A673 (cell line): ENCODE measurements at regions not wholly inside any gene's neighbourhood (a gene's known extent, or its start where the extent isn't known, plus 50 kb on each side); places are given as distances from the start of the nearest gene placed in this dataset.

Experiments used
- BruUV-seq: library from RNA; stranded (reverse); fragments of 400-500 nt; replicated peaks from 2 replicates; lab custom pipeline; 2021; lab: Mats Ljungman, UMichigan
- CTCF ChIA-PET: fragments of 300-600 bp; sonication (Branson Sonifier 250); formaldehyde crosslinking; loops from one replicate; lab custom pipeline; 2022; ENCODE audit warnings: antibody characterized with exemption; lab: Charles Lee
- POLR2A ChIA-PET: fragments of 300-600 bp; sonication (Branson Sonifier 250); formaldehyde crosslinking; loops from one replicate; lab custom pipeline; 2022; ENCODE audit warnings: antibody characterized with exemption; ENCODE audit not compliant: low non-redundant PET; lab: Charles Lee
- DNase-seq: peaks from one replicate; pipeline ENCODE4 v3.0.0-alpha.2; 2015; ENCODE audit warnings: low spot score
- H3K27ac ChIP-seq: fragments of 200-600 bp; sonication (generic); 2 replicates; pipeline ENCODE4 v1.5.1; 2016; ENCODE audit warnings: mixed run types, low read depth, mild to moderate bottlenecking, mixed read lengths, antibody characterized with exemption, low read length; ENCODE audit not compliant: poor library complexity, severe bottlenecking
- H3K27me3 ChIP-seq: fragments of 200-600 bp; sonication (generic); replicated peaks from 2 replicates; pipeline ENCODE4 v1.6.1; 2017; ENCODE audit warnings: mixed run types, low read depth, mild to moderate bottlenecking, mixed read lengths, antibody characterized with exemption, low read length; ENCODE audit not compliant: insufficient read depth, poor library complexity
- H3K36me3 ChIP-seq: fragments of 200-600 bp; sonication (generic); 2 replicates; pipeline ENCODE4 v1.6.1; 2016; ENCODE audit warnings: mixed run types, mild to moderate bottlenecking, mixed read lengths, antibody characterized with exemption, low read length; ENCODE audit not compliant: insufficient read depth, poor library complexity, severe bottlenecking
- H3K4me1 ChIP-seq: fragments of 200-600 bp; sonication (generic); 2 replicates; pipeline ENCODE4 v1.6.1; 2017; ENCODE audit warnings: mixed run types, mild to moderate bottlenecking, mixed read lengths, antibody characterized with exemption, low read length; ENCODE audit not compliant: insufficient read depth, poor library complexity, severe bottlenecking
- H3K4me3 ChIP-seq: fragments of 200-600 bp; sonication (generic); 2 replicates; pipeline ENCODE4 v1.5.1; 2016; ENCODE audit warnings: low read depth, mixed run types, mild to moderate bottlenecking, mixed read lengths, low read length; ENCODE audit not compliant: poor library complexity, severe bottlenecking
- H3K9me3 ChIP-seq: fragments of 200-600 bp; sonication (generic); 2 replicates; pipeline ENCODE4 v1.6.1; 2016; ENCODE audit warnings: mixed run types, low read depth, mild to moderate bottlenecking, mixed read lengths, antibody characterized with exemption, low read length; ENCODE audit not compliant: poor library complexity, severe bottlenecking
- EZH2 ChIP-seq: fragments of 200-600 bp; sonication (generic); IDR thresholded peaks from 2 replicates; pipeline ENCODE4 v1.6.1; 2017; ENCODE audit warnings: borderline replicate concordance, low read depth, mild to moderate bottlenecking, mixed read lengths, antibody characterized with exemption, low read length; ENCODE audit not compliant: poor library complexity, severe bottlenecking
- intact Hi-C: fragments of 100-400 bp; cut with micrococcal nuclease; formaldehyde crosslinking; loops from one replicate; pipeline ENCODE4 v1.10.0; 2022; ENCODE audit not compliant: unreplicated experiment
- TF ChIP-seq, protein P1 (sequence below): fragments of 300-800, 200-600 bp; sonication (generic); conservative IDR thresholded peaks from 2 replicates; pipeline ENCODE4 v1.5.1; 2017; ENCODE audit warnings: low read depth, mild to moderate bottlenecking, antibody characterized with exemption, low read length, moderate library complexity, mixed read lengths

DNA sequence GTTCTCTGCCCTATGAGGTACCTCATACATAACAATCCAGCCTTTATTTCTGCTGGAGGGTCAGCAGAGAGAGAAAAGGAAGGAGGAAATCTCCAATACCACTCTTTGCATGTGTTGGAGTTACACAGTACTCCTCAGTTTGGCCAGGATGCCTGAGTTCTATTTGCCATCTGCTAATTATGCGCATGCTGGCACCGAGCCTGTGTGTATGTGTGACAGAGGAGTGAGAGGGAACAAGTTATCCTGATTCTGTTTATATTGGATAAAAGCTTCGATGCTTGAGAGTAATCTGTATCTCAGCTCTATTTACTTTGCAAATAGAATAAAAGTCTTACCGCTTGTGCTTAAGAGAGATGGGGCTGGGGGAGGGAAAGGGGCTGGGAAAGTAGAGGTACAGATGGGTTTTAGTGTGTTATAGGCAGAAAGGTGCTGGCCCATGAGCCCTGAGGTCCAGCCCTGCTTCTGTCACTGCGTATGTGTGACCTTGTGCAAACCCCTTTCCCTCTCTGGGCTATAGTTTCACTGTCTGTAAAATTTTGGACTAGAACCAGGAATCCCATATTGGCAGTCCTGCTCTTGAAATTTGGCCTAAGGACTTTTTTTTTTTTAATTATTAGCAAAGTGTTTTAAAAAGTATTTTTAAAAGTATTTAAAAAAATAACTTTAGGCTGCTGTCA is 54.5 kb upstream of the PLXNA2 start:
- Histone ChIP-seq H3K36me3 (no peaks in the 10 kb centered on the region), H3K4me1 (no peaks in the 10 kb centered on the region), H3K9me3 (no peaks in the 10 kb centered on the region), H3K4me3 (no peak overlapping the region), H3K27ac (no peak overlapping the region), H3K27me3 (peaks cover 7% of the 10 kb centered on the region)
- POLR2A ChIA-PET = no interaction called here
- CTCF ChIA-PET = no interaction called here
- intact Hi-C loops = no loop called here
- TF ChIP-seq, protein P1, sequence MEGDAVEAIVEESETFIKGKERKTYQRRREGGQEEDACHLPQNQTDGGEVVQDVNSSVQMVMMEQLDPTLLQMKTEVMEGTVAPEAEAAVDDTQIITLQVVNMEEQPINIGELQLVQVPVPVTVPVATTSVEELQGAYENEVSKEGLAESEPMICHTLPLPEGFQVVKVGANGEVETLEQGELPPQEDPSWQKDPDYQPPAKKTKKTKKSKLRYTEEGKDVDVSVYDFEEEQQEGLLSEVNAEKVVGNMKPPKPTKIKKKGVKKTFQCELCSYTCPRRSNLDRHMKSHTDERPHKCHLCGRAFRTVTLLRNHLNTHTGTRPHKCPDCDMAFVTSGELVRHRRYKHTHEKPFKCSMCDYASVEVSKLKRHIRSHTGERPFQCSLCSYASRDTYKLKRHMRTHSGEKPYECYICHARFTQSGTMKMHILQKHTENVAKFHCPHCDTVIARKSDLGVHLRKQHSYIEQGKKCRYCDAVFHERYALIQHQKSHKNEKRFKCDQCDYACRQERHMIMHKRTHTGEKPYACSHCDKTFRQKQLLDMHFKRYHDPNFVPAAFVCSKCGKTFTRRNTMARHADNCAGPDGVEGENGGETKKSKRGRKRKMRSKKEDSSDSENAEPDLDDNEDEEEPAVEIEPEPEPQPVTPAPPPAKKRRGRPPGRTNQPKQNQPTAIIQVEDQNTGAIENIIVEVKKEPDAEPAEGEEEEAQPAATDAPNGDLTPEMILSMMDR = no peak
- TF ChIP-seq EZH2 = no peak
- BruUV-seq = no TSS peak
- DNase-seq = no peak

DNA sequence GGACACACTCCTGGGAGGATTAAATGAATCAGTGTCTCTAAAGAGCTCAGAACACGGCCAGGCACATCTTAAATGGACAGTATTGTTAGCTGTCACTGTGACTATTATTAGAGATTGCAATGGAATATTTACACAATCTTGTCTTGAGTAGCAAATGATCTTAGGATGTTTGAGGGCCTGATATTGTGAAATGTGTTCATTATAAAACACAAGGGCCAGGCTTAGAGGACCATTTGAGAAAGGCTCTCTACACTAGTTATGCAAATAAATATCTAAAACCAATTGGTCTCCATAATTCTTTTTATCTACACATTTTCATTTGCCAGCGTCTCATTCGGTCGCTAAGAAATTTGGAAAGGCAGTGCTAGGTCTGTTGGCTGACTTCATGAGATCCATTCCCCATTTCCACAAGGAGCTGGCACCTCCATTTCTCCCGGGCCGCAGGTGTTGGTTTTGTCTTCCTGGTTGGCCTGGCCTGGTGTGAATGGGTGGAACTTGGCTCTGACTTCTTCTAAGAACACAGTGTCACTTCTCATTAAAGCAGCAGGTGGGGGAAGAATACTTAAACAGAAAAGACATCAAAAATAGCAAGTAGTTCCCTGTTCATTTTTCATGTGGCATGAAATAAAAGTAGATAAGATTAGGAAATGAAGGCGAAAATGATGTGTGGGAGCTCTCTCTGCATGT is 56.0 kb upstream of the PLXNA2 start:
- H3K36me3 ChIP-seq = no peaks in the 10 kb centered on the region
- no peak for DNase-seq
- CTCF ChIA-PET = no interaction called here

DNA sequence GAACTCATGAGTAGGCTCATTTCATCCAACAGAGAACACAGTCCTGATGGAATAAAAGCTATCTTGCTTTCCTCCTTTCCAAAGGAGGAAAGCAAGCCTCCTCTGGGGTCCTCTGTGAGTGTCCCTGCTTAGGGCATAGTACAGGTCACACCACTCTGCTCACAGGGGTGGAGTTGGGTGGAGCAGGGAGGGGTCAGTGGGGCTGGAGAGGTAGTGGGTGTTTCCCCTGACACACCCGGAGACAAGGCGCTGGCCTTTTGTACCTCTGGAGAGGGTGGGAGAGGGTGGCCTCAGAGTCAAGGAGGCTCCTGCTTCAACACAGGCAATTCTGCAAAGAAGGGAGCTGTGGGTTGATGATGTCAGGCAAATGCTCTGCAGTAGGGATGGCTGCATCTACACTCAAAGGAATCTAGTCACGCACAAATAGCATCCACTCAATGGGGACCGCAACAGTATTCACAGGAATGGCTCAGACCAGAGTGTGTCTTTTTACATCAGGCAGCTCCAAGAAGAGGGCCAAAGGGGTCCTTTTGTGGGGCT is 58.6 kb upstream of the PLXNA2 start:
- no peak for DNase-seq
- BruUV-seq = no TSS peak
- Histone ChIP-seq H3K4me3 (no peak overlapping the region), H3K36me3 (no peaks in the 10 kb centered on the region), H3K4me1 (no peaks in the 10 kb centered on the region), H3K27ac (no peak overlapping the region), H3K9me3 (no peaks in the 10 kb centered on the region), H3K27me3 (peaks cover 3% of the 10 kb centered on the region)
- ChIA-PET CTCF (no interaction called here), POLR2A (no interaction called here)
- intact Hi-C loops = no loop called here
- TF ChIP-seq, protein P1 = no peak
- TF ChIP-seq EZH2 = no peak

More for the DNA sequence above, 56.0 kb upstream of the PLXNA2 start:
- Histone ChIP-seq H3K27ac (no peak overlapping the region), H3K4me3 (no peak overlapping the region), H3K9me3 (no peaks in the 10 kb centered on the region), H3K4me1 (no peaks in the 10 kb centered on the region), H3K27me3 (peaks cover 3% of the 10 kb centered on the region)
- TF ChIP-seq EZH2 = no peak
- TF ChIP-seq, protein P1 = no peak
- no TSS peak for BruUV-seq
- POLR2A ChIA-PET = no interaction called here
- intact Hi-C loops = no loop called here
